ENCODE measurements at regions not wholly inside any gene's neighbourhood (a gene's known extent, or its start where the extent isn't known, plus 50 kb on each side); places are given as distances from the start of the nearest gene placed in this dataset.

GRCh38 chr2:132038179-132038882, 123.4 kb downstream of the ANKRD30BL start (continued):
- TF ChIP-seq MYPOP (CRISPR knock-in tag; IDR thresholded peaks at IDR 0.05) (0 out of 2 replicates have a peak, but pooled peaks have one; percentile 59), ZNF512 (CRISPR knock-in tag; IDR thresholded peaks at IDR 0.05) (peak; percentile 74; the same call in 1 of the 2 replicates), PTBP1 (IDR thresholded peaks at IDR 0.05; ENCODE audit: low read depth, low read length, poor library complexity, severe bottlenecking) (peak; percentile 47), ZNF484 (CRISPR knock-in tag; IDR thresholded peaks at IDR 0.05; ENCODE audit: borderline replicate concordance, low read depth) (no peak), TCF7 (IDR thresholded peaks at IDR 0.05; ENCODE audit: low read depth) (no peak), ARID4A (CRISPR knock-in tag; IDR thresholded peaks at IDR 0.05; ENCODE audit: borderline replicate concordance) (no peak), EZH2 (conservative IDR thresholded peaks at IDR 0.05; ENCODE audit: low read depth, low read length) (peak; percentile 92), ZKSCAN8 (CRISPR knock-in tag; IDR thresholded peaks at IDR 0.05; ENCODE audit: borderline replicate concordance) (no peak), TOPORS (CRISPR knock-in tag; IDR thresholded peaks at IDR 0.05) (no peak), ZNF761 (CRISPR knock-in tag; conservative IDR thresholded peaks at IDR 0.05) (no peak), POLR2A (IDR thresholded peaks at IDR 0.05; ENCODE audit: insufficient read depth in 1 of 2, low read depth in 2 of 2, low read length in 2 of 2) (no peak), SKIL (CRISPR knock-in tag; IDR thresholded peaks at IDR 0.05; ENCODE audit: borderline replicate concordance) (no peak)
